GM12878 (cell line): ENCODE measurements at regions not wholly inside any gene's neighbourhood (a gene's known extent, or its start where the extent isn't known, plus 50 kb on each side); places are given as distances from the start of the nearest gene placed in this dataset.

Experiments used
- ATAC-seq: fragments of 200-7000 bp; cut with Tn5 transposase; 3 replicates; pipeline ENCODE4 v1.9.1; 2020; ENCODE audit warnings: mild to moderate bottlenecking, moderate library complexity
- BruUV-seq: library from RNA; stranded (reverse); fragments of 400-500 nt; replicated peaks from 2 replicates; lab custom pipeline; 2021; lab: Mats Ljungman, UMichigan
- CTCF ChIA-PET: fragments of 300-600 bp; sonication (Branson Sonifier 250); formaldehyde crosslinking; extraction: SDS; loops from one replicate; lab custom pipeline; 2021; ENCODE audit warnings: inconsistent platforms; lab: Yijun Ruan, JAX
- POLR2A ChIA-PET: fragments of 350-600 bp; formaldehyde crosslinking; extraction: SDS; loops from one replicate; lab custom pipeline; 2021; ENCODE audit warnings: inconsistent platforms; lab: Charles Lee
- RAD21 ChIA-PET: fragments of 300-600 bp; sonication (Branson Sonifier 250); formaldehyde crosslinking; loops from one replicate; lab custom pipeline; 2023; ENCODE audit warnings: antibody characterized with exemption; ENCODE audit not compliant: unreplicated experiment; lab: Charles Lee
- SMC1A ChIA-PET: fragments of 300-600 bp; sonication (Branson Sonifier 250); formaldehyde crosslinking; loops from one replicate; lab custom pipeline; 2023; ENCODE audit not compliant: unreplicated experiment, uncharacterized antibody; lab: Charles Lee
- DNase-seq: peaks from one replicate; pipeline ENCODE4 v3.0.0-alpha.2; 2011; ENCODE audit warnings: low read depth, low spot score
- FAIRE-seq: peaks from 3 replicates; lab custom pipeline; 2011; peaks lifted over from hg19 to GRCh38; lab: Jason Lieb, UNC
- H2AFZ ChIP-seq: 2 replicates; pipeline ENCODE4 v1.6.0; 2011; ENCODE audit warnings: low read depth, low read length, control low read depth; ENCODE audit not compliant: control insufficient read depth
- H3K27ac ChIP-seq: 2 replicates; pipeline ENCODE4 v1.5.1; 2011; ENCODE audit warnings: control low read depth; ENCODE audit not compliant: control insufficient read depth, insufficient read depth
- H3K27me3 ChIP-seq, 2 experiments: replicated peaks in 1 of 2; 2 replicates each; pipeline versions ENCODE4 v1.6.0 to v1.6.1; 2011; ENCODE audit warnings: low read length in 1 of 2; ENCODE audit not compliant: control insufficient read depth in 2 of 2, insufficient read depth in 2 of 2
- H3K36me3 ChIP-seq, 2 experiments: 2 replicates each; pipeline ENCODE4 v1.5.1; 2011; ENCODE audit warnings: low read length in 1 of 2; ENCODE audit not compliant: control insufficient read depth in 2 of 2, insufficient read depth in 2 of 2
- H3K4me1 ChIP-seq: 2 replicates; pipeline ENCODE4 v1.6.1; 2011; ENCODE audit warnings: mild to moderate bottlenecking, low read length, moderate library complexity, mixed read lengths; ENCODE audit not compliant: control insufficient read depth, insufficient read depth
- H3K4me2 ChIP-seq: 2 replicates; pipeline ENCODE4 v1.6.0; 2011; ENCODE audit warnings: control low read depth; ENCODE audit not compliant: control insufficient read depth, insufficient read depth
- H3K4me3 ChIP-seq: fragments of 200-600 bp; sonication (generic); 2 replicates; pipeline ENCODE4 v1.5.1; 2016
- H3K79me2 ChIP-seq: 2 replicates; pipeline ENCODE4 v1.6.0; 2011; ENCODE audit warnings: low read length; ENCODE audit not compliant: control insufficient read depth, insufficient read depth
- H3K9ac ChIP-seq: 2 replicates; pipeline ENCODE4 v1.8.0; 2011; ENCODE audit warnings: low read length, control low read depth, mixed read lengths; ENCODE audit not compliant: control insufficient read depth, insufficient read depth
- H3K9me3 ChIP-seq: replicated peaks from 3 replicates; pipeline ENCODE4 v1.5.1; 2011; ENCODE audit warnings: mild to moderate bottlenecking, low read length; ENCODE audit not compliant: control insufficient read depth, insufficient read depth
- H4K20me1 ChIP-seq: 2 replicates; pipeline ENCODE4 v1.6.0; 2011; ENCODE audit not compliant: control insufficient read depth, insufficient read depth
- ESRRA ChIP-seq: IDR thresholded peaks from 2 replicates; pipeline ENCODE4 v1.6.1; 2012; ENCODE audit warnings: mild to moderate bottlenecking, low read length, improper control_type of control experiment
- ETV6 ChIP-seq, 2 experiments: fragments of 450-650 bp in 1 of 2; IDR thresholded peaks in 1 of 2; conservative IDR thresholded peaks in 1 of 2; 2 replicates each; pipeline ENCODE4 v1.6.1; 2014; ENCODE audit warnings: antibody characterized with exemption in 1 of 2, borderline replicate concordance in 1 of 2, low read depth in 1 of 2, mild to moderate bottlenecking in 1 of 2, moderate library complexity in 1 of 2
- FOXK2 ChIP-seq: fragments of 450-650 bp; IDR thresholded peaks from 2 replicates; pipeline ENCODE4 v1.6.1; 2017; ENCODE audit warnings: mild to moderate bottlenecking, moderate library complexity
- NFIC ChIP-seq: IDR thresholded peaks from 2 replicates; pipeline ENCODE4 v1.6.1; 2012; ENCODE audit warnings: low read depth, mild to moderate bottlenecking, inconsistent platforms, low read length, moderate library complexity
- POLR2AphosphoS2 ChIP-seq: IDR thresholded peaks from 2 replicates; pipeline ENCODE4 v1.6.1; 2011; ENCODE audit warnings: low read depth, mild to moderate bottlenecking, low read length, improper control_type of control experiment, moderate library complexity
- RUNX3 ChIP-seq: IDR thresholded peaks from 2 replicates; pipeline ENCODE4 v1.6.1; 2012; ENCODE audit warnings: low read length, inconsistent platforms
- SMAD1 ChIP-seq: fragments of 450-650 bp; IDR thresholded peaks from 2 replicates; pipeline ENCODE4 v1.6.1; 2018; ENCODE audit warnings: mild to moderate bottlenecking, low read depth; ENCODE audit not compliant: partially characterized antibody
- ZNF217 ChIP-seq: fragments of 450-650 bp; IDR thresholded peaks from 2 replicates; pipeline ENCODE4 v1.6.1; 2017; ENCODE audit warnings: antibody characterized with exemption, mild to moderate bottlenecking
- WGBS: methylation state at CpG from one replicate; pipeline ENCODE4 v1.1.6; 2016; ENCODE audit warnings: low lambda C conversion rate; ENCODE audit not compliant: insufficient replicate concordance, insufficient coverage; ENCODE audit errors: missing lambda C conversion rate; 5-methylcytosine and 5-hydroxymethylcytosine counted together
- in situ Hi-C: fragments of 300-500 bp; cut with MboI; formaldehyde crosslinking; loops from 9 replicates; pipeline ENCODE4 v1.14.3; 2018; ENCODE audit warnings: mixed read lengths
- intact Hi-C: fragments of 100-400 bp; cut with micrococcal nuclease; formaldehyde crosslinking; loops from one replicate; pipeline ENCODE4 v1.14.2; 2022; ENCODE audit not compliant: unreplicated experiment
- TF ChIP-seq, protein P1 (sequence below): IDR thresholded peaks from 2 replicates; pipeline ENCODE4 v1.6.1; 2012; ENCODE audit warnings: low read depth, low read length, improper control_type of control experiment
- TF ChIP-seq, protein P2 (sequence below): fragments of 450-650 bp; IDR thresholded peaks from 2 replicates; pipeline ENCODE4 v1.6.1; 2016; ENCODE audit warnings: mild to moderate bottlenecking

DNA sequence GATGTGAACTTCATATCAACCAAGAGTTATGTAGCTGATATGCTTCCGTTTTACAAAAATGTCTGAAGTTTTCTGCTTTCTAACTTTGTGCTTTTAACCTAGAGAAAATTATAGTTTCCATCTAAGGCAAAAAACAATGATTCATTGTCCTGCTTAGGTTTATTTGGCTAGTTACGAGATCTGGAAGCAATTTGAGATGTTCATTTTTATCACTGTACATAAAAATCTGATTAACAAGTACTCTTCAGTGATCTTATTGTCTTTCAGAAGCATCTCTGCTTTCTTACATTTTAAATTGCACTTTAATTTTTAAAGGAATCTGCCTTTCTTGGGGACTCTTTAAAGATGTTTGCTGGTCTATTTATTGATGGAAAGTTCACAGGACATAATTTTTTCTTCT lies 188.1 kb downstream of the RFC3 start (continued):
- TF ChIP-seq, protein P1, sequence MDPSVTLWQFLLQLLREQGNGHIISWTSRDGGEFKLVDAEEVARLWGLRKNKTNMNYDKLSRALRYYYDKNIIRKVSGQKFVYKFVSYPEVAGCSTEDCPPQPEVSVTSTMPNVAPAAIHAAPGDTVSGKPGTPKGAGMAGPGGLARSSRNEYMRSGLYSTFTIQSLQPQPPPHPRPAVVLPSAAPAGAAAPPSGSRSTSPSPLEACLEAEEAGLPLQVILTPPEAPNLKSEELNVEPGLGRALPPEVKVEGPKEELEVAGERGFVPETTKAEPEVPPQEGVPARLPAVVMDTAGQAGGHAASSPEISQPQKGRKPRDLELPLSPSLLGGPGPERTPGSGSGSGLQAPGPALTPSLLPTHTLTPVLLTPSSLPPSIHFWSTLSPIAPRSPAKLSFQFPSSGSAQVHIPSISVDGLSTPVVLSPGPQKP, result no peak

DNA sequence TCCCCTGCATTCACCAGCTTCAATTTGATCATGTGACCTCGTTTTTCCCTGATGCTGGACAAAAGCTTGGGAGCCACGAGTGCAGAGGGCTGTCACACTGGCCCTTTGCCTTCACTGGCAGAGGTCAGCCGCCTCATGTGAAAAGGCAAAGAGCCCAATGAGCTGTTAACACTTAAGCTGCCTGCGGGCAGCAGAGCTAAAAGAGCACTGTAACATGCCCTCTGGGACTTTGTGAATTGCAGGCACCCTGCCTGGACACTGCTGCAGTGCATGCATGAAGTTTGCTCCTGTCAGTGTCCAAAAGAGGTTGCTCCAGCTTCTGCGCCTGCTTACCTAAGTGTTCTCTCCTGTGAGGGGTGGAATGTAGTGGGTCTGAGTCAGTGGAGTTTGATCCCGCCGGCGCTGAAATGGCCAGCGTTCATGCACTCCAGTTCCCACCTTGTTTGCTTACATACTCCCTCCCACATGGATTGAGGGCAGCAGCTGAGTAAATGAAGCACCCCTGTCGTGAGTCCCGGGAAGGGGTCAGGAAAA lies 193.7 kb downstream of the RFC3 start:
- DNase-seq (no peak), ATAC-seq (no peak), FAIRE-seq (no peak)
- no peak overlapping the region for H3K4me2 ChIP-seq
- 54% methylated on average over 11 of the region's 11 CpGs for WGBS
- H3K27ac ChIP-seq, result no peak overlapping the region
- in situ Hi-C loops (no loop called here), intact Hi-C loops (no loop called here)
- no TSS peak for BruUV-seq
- no peaks in the 10 kb centered on the region for H4K20me1 ChIP-seq
- no peaks in the 10 kb centered on the region for H3K36me3 ChIP-seq
- no peaks in the 10 kb centered on the region for H3K27me3 ChIP-seq
- ChIA-PET POLR2A (no interaction called here), RAD21 (no interaction called here), SMC1A (no interaction called here), CTCF (no interaction called here)
- no peaks in the 10 kb centered on the region for H3K4me1 ChIP-seq
- no peak overlapping the region for H3K4me3 ChIP-seq
- no peak overlapping the region for H2AFZ ChIP-seq
- no peaks in the 10 kb centered on the region for H3K79me2 ChIP-seq
- TF ChIP-seq ZNF217 (no peak), SMAD1 (no peak), RUNX3 (no peak), NFIC (no peak), ETV6 (conservative IDR thresholded peaks at IDR 0.05 in 1 of 2, IDR thresholded peaks at IDR 0.05 in 1 of 2; ENCODE audit: borderline replicate concordance in 1 of 2, low read depth in 1 of 2) (no peak), ESRRA (no peak), FOXK2 (no peak), POLR2AphosphoS2 (no peak)
- TF ChIP-seq, protein P2, sequence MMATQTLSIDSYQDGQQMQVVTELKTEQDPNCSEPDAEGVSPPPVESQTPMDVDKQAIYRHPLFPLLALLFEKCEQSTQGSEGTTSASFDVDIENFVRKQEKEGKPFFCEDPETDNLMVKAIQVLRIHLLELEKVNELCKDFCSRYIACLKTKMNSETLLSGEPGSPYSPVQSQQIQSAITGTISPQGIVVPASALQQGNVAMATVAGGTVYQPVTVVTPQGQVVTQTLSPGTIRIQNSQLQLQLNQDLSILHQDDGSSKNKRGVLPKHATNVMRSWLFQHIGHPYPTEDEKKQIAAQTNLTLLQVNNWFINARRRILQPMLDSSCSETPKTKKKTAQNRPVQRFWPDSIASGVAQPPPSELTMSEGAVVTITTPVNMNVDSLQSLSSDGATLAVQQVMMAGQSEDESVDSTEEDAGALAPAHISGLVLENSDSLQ, result no peak
- no peaks in the 10 kb centered on the region for H3K9me3 ChIP-seq
- no peak overlapping the region for H3K9ac ChIP-seq
